HG03025 (cell line): ENCODE measurements at regions not wholly inside any gene's neighbourhood (a gene's known extent, or its start where the extent isn't known, plus 50 kb on each side); places are given as distances from the start of the nearest gene placed in this dataset.

ENCODE experiments used
- ATAC-seq: cut with Tn5 transposase; IDR thresholded peaks from one replicate; pipeline ENCODE4 v1.9.1; 2021; ENCODE audit warnings: mild to moderate bottlenecking, moderate library complexity; ENCODE audit not compliant: unreplicated experiment, low FRiP score

- ATAC-seq = no peak
These were observed 884.1 kb upstream of the MGAT4C start for GRCh38 chr12:87140262-87140661.

DNA sequence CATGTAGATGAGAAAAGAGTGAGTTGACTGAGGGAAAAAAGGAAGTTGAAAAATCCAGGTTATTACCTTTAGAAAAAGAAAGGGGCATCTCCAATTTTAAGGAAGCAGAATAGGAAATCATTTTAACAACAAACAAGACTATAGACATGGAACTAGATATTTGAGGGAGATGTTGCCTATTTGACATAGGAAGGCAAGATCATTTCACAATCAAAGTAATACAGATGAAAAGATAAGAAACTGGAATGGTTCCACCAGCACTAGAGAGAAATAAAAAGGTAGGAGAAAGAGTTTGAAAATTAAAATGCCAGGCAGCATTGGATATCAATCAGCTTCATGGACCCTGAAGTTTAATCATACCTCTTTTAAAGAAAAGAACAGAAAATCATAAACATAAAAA lies 881.0 kb upstream of the MGAT4C start:
- ATAC-seq = no peak

- no peak for ATAC-seq
These were observed 880.3 kb upstream of the MGAT4C start for GRCh38 chr12:87136330-87136976.

DNA sequence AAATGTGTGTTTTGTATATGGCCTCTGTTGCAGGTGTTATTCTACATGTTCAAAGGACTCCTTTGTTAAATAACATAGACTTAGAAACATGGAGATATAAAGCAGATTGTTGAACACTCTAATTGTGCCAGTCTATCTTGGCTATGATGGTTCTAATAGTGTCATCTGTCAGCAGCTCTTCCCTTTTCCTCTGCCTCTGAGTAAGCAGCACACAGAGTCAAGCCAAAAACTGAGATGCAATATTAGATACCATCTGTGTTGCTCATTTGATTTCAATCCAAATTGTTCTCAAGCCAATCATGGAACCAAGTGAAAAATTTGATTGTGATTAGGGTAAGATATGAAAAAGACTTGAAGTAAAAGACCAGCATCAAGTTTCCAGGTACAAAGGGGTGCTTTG lies 871.1 kb upstream of the MGAT4C start:
- no peak for ATAC-seq

GRCh38 chr12:87121896-87122295 lies 865.7 kb upstream of the MGAT4C start:
- ATAC-seq = no peak

DNA sequence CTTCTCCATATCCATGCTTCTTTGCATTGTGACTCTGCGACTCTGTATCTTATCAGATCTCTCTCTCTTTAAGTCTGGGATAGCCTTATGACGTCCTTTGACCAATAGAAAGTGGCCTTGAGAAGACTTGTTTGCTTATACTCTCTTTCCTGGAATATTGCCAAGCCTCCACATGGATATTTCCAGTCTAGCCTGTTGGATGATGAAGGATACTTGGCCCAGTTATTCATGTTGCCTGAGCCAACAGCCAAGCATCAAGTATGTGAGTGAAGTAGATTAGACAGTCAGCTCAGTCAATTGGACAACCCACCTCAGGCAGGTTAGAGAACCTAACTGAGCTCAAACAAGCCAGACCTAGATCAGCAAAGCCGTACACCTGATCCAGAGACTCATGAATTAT lies 864.2 kb upstream of the MGAT4C start:
- ATAC-seq = no peak

DNA sequence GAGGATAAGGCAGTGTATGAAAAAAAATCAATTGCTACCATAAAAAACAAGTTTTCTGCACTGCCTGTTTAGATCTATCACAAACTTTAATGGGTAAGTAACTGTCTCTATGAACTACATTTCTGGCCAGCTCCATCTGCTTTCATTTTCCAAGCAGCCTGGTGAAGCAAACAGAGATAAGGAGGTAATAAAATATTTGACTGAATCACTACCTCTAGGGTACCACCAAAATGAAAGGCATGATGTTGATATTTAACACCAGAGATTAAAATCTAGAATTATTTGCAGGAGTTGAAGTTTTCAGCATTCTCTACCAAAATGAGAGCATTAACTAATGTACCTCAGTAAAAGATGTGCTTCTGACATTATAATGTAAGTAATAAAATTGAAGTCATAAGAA lies 863.5 kb upstream of the MGAT4C start:
- no peak for ATAC-seq

- no peak for ATAC-seq
These were observed 861.3 kb upstream of the MGAT4C start for GRCh38 chr12:87117526-87117925.

- no peak for ATAC-seq
These were observed 860.6 kb upstream of the MGAT4C start for GRCh38 chr12:87116780-87117179.

GRCh38 chr12:87112571-87113345 lies 856.6 kb upstream of the MGAT4C start:
- ATAC-seq = no peak

DNA sequence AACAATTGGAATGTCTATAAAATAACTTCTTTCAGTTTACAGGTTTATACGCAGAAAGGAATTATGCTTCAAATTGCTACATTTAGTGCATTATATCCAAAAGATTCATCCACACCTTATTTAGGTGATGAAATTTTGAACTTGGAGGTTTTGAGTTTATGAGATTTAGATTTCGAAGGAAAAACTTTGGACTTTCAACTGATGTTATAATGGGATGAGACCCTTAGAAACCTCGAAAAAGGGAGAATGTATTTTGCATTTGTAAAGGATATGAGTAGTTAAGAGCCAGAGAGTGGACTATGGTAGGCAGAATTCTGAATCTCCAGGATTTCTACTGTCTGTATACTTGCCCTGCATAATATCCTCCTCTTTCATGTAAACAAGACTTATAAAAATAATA lies 851.6 kb upstream of the MGAT4C start:
- ATAC-seq = no peak

GRCh38 chr12:87107270-87107669 lies 851.1 kb upstream of the MGAT4C start:
- no peak for ATAC-seq

DNA sequence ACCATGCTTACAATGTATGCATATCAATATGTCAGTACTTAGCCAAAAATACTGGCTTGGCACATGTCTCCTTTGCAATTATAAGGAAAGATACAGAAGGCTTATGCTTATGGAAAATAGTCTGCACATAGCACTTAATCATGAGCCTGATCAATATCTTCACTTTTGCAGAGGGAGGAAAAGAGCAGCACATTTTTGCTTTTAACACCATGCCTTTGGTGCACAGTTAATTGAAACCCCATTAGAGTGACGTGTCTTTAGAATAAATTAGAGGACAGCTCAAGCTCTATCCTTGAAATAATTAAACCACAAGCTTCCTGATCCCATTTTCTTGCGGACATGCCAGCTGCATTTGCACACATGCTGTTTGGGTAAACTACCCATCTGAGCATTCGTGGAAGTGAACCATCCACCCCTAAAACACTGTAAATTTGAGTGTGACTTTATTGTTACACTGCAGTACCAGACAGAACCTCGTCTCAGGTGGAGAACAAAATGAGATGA lies 839.9 kb upstream of the MGAT4C start:
- ATAC-seq = no peak

GRCh38 chr12:87094356-87094755 lies 838.2 kb upstream of the MGAT4C start:
- no peak for ATAC-seq

DNA sequence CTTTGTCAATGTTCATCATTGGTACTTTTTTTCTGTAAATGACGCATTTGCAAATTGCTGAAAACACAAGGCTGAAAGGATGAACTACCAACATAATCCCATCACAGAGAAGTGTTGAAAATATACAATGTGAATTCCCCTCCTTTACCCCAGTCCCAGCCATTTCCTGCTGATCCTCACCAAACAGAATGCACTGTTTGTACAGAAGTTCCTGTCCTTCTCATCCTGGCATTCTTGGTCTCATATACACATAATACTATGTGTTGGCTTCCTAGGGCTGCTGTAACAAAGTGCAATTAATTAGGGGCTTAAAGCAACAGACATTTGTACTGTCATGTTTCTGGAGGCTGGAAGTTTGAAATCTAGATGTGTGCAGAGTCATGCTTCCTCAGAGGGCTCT lies 836.2 kb upstream of the MGAT4C start:
- ATAC-seq = no peak

- ATAC-seq = no peak
These were observed 830.1 kb upstream of the MGAT4C start for GRCh38 chr12:87086118-87086891.

- ATAC-seq = no peak
These were observed 829.1 kb upstream of the MGAT4C start for GRCh38 chr12:87085286-87085685.

GRCh38 chr12:87082756-87083155 lies 826.6 kb upstream of the MGAT4C start:
- ATAC-seq = no peak

GRCh38 chr12:87074781-87075180 lies 818.6 kb upstream of the MGAT4C start:
- ATAC-seq = no peak

GRCh38 chr12:87066326-87066725 lies 810.1 kb upstream of the MGAT4C start:
- no peak for ATAC-seq

DNA sequence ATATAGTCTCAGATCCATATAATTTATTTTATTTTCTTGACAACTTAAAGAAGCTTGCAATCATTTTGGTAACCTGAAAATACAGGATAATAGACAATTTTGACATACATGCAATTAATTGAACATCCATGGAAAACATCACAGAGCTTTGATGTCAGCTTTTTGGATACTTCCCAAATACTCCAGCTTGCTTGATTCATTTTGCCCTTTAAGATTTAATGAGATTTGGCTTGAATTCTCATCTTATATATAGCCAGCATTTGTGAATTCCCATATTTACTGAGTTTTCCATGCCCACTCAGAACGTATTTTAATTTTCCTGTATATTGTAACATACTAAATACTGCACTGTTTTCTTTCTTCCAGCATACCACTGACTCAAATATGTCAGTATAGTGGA lies 803.0 kb upstream of the MGAT4C start:
- ATAC-seq = no peak
